GM18520 (cell line): ENCODE measurements at regions not wholly inside any gene's neighbourhood (a gene's known extent, or its start where the extent isn't known, plus 50 kb on each side); places are given as distances from the start of the nearest gene placed in this dataset.

Source experiments
- ATAC-seq: cut with Tn5 transposase; IDR thresholded peaks from one replicate; pipeline ENCODE4 v1.9.1; 2021; ENCODE audit not compliant: unreplicated experiment

- ATAC-seq = no peak
Observed at GRCh38 chr7:38069052-38069451, 109.0 kb upstream of the STARD3NL start.

- no peak for ATAC-seq
Observed at GRCh38 chr7:38070718-38071117, 107.3 kb upstream of the STARD3NL start.

GRCh38 chr7:38086857-38087256, 91.2 kb upstream of the STARD3NL start:
- ATAC-seq = no peak

- ATAC-seq = no peak
Observed at GRCh38 chr7:38102507-38102906, 75.5 kb upstream of the STARD3NL start.

- ATAC-seq = no peak
Observed at GRCh38 chr7:38105874-38106483, 72.1 kb upstream of the STARD3NL start.

GRCh38 chr7:38107486-38107893, 70.6 kb upstream of the STARD3NL start:
- ATAC-seq = peak; percentile 65

GRCh38 chr7:38112075-38112474, 66.0 kb upstream of the STARD3NL start:
- ATAC-seq = no peak

GRCh38 chr7:38120076-38120475, 58.0 kb upstream of the STARD3NL start:
- no peak for ATAC-seq

- ATAC-seq = no peak
Observed at GRCh38 chr7:38122501-38122900, 55.5 kb upstream of the STARD3NL start.

GRCh38 chr7:38123494-38123893, 54.6 kb upstream of the STARD3NL start:
- no peak for ATAC-seq

- ATAC-seq = no peak
Observed at GRCh38 chr7:38127216-38128207, 50.5 kb upstream of the STARD3NL start.
